ENCODE measurements at regions not wholly inside any gene's neighbourhood (a gene's known extent, or its start where the extent isn't known, plus 50 kb on each side); places are given as distances from the start of the nearest gene placed in this dataset.
"Not testable (repeated sequence)": the region's sequence is repeated elsewhere in the genome, so short reads cannot be mapped to it uniquely, and the experiment has no call there.

DNA sequence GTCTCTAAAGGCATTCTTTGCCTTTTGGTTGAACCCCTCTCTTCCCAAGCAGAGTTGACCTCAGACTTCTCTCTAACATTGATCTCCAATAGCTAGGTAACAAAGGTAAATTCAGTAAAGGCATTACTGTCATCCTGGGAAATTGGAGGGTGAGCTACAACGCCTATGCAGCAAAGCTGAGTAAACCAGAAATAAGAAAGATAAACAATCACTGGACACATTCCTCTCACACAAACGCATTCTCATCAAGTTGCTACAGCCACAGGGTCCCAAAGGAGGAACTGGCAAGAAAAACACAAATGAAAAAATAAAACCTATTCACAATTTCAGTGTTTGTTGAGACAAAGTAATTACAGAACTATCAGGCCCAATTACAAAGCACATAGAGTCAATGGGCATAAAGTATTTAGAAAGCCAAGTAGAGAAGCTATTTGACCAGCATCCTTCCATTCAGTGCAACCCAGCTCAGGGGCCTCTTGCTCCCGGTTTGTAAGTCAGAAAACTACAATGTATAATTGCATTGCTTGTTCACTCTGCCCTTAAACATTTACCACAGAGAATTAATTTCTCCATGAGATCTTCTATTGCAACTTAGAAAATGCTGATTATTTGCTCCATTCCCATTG lies 967.7 kb downstream of the PCDH7 start:
- no peak for DNase-seq

DNA sequence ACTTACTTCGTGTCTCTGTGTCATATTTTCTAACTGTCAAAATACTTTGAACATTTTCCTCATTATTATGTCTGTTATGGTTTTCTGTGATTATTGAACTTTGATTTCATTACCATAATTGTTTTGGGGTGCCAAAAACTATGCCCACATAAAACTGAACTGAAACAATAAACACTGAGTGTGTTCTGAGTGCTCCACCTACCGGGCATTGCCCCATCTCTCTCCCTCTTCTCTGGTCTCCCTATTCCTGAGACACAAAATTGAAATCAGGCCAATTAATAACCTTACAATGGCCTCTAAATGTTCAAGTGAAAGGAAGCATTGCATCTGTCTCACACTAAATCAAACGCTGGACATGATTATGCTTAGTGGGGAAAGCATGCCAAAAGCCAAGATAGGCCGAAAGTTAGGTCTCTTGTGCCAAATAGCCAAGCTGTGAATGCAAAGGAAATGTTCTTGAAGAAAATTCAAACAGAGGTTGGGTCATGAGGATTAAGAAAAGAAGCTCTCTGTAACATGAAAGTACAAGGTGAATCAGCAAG lies 972.3 kb downstream of the PCDH7 start:
- DNase-seq: no peak

DNA sequence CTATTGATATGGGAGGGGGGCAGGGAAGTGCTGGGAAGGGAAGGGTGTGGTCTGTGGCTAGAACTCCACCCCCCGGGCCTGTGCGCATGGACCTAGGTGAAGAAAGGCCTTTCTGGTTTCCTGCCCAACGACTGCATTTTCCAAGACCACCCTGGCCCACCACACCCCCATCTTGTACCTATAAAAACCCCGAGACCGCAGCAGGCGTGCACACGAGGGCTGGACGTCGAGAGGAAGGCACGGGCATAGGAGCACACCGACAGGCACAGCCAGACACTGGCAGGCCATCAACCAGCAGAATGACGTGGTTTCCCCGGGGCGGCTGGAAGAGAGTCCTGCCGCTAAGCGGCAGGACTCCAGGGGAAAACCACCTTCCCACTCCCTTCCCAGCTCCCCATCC lies 981.1 kb downstream of the PCDH7 start:
- DNase-seq: no peak

DNA sequence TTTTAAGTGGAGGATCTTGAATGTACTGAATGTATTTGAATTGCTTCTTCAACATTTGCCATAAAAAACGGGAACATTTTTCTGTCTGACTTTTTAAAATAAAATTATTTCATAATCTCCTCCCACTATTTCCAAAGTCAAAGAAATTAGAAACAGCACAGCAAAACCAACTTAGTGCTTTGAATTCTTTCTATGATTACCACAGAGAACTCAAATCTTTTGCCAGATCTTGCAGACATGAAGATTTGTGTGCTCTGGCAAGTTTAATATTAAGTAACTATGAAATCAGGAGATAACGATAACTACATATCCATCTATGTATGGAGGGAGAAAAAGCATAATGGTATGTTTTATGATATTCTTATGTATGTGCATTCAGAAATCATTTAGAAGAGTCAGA lies 982.2 kb downstream of the PCDH7 start:
- DNase-seq: no peak

DNA sequence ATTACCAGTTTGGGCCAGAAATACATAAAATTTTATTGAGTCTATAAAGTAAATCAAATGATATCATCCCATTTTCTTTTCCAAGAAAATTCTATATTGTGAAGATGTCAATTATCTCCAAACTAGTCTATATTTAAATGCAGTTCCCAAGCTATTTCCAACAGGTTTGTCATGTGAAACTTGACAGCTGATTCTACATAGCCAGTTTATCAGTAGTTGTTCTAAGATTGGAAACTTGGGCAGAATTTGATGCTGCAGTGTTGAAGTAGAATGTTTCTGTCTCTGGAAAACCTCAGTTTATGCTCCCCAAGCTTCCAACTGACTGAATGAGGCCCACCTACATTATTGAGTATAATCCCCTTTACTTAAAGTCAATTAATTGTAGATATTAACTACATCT lies 994.1 kb downstream of the PCDH7 start:
- DNase-seq: no peak

DNA sequence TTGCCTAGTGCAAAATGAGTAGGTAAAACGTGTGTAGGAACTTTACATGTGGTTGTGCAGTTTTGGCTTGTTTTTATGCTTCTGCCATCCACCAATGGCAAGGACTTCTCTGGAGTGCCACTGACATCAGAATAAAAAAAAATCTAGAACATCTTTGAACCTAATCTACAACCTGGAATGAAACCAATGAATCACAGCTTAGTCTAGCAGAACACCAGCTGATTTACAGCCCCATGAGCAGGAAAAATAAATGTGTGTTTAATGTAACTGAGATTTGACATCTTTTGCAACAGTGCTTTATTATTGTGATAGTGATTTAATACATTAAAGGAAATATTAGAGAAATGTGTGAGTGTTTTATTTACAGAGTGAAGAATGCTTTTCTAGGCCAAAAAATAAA lies 995.1 kb downstream of the PCDH7 start:
- DNase-seq: no peak

DNA sequence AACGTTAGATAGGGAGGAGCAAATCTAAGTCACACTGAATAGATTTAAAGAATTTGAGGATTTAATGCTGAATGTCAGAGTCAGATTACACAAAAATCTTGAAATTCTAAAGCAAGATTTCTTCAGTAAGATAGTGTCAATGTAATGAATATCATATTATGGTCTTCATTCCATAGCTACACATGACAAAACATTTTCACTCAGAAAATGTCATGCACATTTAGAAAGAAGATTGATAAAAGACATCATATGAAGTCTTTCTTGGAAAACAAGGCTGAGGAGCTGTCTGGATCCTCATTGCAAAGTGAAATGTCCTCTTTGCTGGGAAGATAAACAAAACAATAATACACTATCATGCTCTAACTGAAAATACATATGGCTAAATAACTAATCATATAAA lies 1006.9 kb downstream of the PCDH7 start:
- no peak for DNase-seq

DNA sequence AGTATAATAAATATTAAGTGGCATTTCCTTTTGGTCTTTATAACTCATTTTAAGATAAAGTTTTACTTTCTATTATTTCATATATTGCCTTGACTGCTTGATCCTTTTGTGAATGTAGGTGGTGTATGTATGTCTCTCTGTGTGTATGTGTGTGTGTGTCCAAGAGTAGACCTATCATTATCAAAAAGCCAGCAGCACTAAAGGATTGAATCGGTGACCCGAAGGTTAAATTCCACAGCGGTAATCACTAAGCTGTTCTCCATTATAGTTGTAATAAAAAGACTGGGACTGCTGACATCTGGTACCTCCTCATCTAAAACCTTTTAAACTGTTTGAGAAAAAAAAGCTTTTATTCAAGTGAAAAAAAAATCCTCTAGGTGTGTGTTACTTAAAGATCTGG lies 1014.8 kb downstream of the PCDH7 start:
- DNase-seq: no peak

DNA sequence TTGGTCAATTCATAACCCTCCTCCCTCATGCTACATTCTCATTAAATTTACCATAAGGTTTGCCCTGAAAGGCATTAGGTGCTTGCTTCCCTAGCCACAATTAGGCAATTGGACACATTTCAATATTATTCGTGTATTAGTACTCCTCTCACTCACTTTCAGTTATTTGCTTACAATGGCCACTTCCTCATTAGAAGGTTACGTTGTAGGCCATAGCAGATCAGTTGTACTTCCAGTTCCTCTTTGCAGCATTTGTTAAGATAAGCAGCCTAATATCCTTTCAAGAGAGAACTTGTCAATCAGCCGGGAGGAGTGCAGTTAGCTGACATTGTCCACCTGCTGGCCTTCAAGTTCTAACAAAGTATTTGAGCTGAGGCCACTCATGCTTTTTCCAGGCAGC lies 1017.2 kb downstream of the PCDH7 start:
- no peak for DNase-seq

DNA sequence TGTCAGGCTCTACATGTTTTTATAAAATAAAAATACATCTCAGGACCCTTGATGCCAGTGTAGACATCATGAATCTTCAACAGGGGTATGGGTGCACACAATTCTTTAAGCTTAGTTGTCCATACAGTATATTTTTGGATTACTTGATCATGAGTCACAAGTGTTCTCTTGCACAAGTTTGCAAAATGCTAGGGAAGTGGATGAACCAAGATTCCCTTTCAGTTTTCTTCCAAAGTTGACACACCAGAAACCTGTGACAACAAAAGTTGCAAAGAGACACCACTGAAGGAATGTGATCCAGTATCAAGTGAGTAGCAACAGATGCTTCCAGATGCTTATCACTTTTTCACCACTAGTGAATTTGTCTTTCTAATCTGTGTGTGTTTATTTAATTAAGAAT lies 1021.2 kb downstream of the PCDH7 start:
- no peak for DNase-seq

DNA sequence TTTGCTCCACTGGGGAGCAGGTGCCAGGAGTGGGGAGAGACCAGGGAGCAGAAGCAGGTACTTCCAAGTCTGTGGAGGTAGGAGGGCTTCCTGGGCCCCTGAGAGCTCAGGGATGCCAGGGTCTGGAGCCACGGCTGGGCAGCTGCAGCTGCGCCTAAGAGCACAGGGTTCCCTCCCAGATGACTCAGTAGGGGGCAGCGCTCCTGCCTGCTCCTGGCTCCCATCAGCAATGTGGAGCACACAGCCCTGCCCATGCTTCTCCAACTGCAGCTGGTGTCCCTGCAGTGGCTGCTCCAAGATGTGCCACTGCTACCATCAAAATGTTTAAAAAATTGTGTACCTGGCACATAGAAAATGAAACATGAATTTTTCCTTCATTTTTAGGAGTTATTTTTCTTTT lies 1028.2 kb downstream of the PCDH7 start:
- no peak for DNase-seq

DNA sequence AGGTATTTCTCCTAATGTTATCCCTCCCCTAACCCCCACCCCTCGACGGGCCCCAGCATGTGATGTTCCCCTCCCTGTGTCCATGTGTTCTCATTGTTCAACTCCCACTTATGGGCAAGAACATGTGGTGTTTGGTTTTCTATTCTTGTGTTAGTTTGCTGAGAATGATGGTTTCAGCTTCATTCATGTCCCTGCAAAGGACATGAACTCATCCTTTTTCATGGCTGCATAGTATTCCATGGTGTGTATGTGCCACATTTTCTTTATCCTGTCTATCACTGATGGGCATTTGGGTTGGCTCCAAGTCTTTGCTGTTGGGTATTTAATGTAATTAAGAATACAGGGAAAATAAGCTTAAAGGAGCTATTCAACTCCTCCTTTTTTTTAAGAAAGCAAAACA lies 1030.4 kb downstream of the PCDH7 start:
- DNase-seq: not testable (repeated sequence)

DNA sequence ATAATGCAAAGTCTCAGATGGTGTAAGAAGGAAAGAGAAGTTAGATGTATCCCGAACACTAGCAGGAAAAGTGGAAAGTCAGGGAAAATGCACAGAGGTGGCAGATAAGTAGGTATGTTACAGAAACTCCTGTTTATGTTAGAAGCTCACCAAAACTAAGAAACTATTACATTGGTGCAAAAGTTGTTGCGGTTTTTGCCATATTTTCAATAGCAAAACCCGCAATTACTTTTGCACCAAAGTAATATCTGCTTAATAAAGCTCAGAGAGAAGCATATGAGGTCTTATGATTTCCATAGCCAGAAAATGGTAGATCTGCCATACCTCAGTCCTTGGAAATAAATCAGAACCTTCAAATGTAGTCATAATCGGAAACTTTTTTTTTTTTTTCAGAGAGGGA lies 1035.6 kb downstream of the PCDH7 start:
- no peak for DNase-seq

DNA sequence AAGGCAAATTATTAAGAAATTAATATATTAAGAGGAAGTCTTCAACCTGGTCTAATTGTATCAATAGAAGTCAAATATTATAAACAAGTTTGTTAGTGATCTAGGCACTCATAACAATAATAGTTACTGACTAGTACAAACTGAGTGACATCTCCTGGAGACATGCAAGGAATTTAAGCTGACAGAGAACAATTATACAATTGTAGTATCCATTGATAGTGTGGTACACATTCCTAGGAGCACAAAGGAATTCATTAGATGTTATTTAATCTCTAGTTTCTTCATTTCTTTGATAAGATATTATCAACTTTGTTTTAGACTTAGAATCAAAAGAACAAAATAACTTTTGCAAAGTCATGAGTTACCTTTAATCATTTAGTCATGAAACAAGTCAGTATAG lies 1048.6 kb downstream of the PCDH7 start:
- DNase-seq: no peak

DNA sequence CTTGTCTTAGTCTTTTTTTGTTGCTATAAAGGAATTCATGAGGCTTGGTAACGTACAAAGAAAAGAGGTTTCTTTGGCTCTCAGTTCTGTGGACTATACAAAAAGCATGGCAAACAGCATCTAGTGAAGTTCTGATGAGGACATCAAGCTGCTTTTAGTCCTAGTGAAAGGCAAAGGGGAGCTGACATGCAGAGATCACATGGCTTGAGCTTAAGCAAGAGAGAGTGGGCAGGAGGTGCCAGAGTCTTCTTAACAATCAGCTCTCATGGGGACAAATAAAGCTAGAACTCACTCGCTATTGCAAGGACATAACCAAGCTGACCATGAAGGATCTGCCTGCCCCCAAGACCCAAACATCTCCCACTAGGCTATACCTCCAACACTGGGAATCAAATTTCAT lies 1063.1 kb downstream of the PCDH7 start:
- no peak for DNase-seq

DNA sequence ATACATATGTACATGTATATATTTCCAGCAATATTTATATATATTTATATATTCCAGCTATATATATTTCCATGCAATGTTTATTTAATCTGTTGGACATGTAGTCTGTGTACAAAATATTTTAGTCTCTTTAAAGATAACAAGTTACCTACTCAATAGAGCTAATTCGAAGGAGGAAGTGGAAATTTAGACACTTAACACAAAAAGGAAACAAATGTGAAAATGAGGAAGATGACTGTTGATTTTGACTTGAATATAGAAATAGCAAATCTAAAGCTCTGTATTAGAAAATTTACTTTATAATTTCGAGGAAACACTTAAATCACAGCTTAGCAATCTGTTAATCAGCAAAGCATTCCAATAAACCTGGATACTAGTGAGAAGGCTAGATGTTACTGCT lies 1064.4 kb downstream of the PCDH7 start:
- no peak for DNase-seq

DNA sequence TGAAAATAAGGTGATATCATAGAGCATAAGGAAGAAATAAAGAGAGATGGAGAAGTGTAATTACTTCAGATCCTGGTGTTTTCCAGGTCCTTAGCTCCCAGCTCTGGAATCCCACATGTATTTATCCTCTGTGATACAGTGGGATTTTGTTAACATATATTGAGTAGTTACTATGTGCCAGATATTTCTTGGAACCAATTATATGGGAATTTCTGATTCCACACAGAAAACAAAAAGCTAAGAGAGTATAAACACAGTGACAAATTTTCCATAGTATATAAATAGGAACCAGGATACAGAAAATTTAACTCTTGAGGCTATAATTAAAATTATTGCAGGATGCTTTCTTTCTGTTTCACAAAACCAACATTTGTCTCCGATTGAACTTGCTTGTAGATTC lies 1067.5 kb downstream of the PCDH7 start:
- no peak for DNase-seq

DNA sequence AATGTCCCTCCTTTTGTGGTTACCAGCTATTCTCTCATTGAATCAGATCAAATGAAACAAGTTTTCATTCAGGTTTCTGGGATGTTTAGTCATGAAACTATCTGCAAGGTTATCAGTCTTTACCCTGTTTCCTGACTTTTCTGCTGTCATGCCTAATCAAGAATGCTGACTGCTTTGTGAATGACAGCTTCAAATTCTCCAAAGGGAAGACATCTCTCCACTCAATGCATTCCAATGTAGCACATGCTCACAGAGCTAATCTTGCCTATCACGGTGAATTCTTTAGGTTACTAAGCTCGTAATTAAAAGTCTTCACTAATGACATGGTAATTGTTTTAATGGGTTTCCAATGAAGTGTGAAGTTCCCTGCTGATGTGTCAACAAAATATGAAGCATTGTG lies 1068.5 kb downstream of the PCDH7 start:
- no peak for DNase-seq

DNA sequence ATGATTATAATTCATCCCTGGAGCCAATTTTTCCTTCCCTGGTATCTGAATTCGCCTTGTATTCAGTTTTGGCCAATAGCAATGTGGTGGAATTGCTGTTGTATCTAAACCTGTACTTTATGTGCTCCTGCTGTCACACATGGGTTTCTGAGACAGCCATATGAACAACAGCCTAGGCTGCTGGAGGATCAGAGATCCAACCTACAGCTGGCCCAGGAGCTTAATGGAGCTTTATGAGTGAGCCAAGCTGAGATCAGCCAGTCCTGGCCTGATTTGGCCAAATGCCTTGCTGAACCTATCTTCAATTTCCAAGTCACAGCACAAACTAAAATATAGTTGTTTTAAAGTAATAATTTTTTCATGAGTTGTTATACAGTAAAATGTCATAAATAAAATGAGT lies 1071.5 kb downstream of the PCDH7 start:
- DNase-seq: no peak

DNA sequence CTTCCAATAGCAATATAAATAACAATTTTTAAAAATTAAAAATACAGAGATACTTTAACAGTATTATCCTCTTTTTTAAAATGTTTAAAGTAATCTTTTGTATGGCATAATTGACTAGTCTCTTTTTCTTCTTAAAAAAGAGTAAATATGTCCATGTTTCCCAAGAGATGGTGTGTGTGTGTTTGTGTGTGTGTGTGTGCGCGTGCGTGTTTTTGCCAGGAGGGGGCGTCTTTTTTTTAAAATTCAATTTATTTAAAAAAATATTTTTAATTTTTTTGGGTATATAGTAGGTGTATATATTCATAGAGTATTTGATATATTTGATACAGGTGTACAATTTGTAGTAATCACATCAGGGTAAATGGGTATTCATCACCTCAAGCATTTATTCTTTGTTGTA lies 1073.7 kb downstream of the PCDH7 start:
- no peak for DNase-seq

DNA sequence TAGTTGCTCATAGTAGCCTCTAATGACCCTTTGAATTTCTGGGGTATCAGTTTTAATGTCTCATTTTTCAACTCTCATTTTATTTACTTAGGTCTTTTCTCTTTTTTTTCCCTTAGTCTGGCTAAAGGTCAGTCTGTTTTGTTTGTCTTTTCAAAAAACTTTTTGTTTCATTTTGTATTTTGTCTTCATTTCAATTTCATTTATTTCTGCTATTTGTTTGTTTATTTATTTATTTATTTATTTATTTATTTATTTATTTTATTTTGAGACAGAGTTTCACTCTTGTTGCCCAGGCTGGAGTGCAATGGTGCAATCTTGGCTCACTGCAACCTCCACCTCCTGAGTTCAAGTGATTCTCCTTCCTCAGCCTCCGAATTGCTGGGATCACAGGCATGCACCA lies 1076.9 kb downstream of the PCDH7 start:
- not testable (repeated sequence) for DNase-seq

DNA sequence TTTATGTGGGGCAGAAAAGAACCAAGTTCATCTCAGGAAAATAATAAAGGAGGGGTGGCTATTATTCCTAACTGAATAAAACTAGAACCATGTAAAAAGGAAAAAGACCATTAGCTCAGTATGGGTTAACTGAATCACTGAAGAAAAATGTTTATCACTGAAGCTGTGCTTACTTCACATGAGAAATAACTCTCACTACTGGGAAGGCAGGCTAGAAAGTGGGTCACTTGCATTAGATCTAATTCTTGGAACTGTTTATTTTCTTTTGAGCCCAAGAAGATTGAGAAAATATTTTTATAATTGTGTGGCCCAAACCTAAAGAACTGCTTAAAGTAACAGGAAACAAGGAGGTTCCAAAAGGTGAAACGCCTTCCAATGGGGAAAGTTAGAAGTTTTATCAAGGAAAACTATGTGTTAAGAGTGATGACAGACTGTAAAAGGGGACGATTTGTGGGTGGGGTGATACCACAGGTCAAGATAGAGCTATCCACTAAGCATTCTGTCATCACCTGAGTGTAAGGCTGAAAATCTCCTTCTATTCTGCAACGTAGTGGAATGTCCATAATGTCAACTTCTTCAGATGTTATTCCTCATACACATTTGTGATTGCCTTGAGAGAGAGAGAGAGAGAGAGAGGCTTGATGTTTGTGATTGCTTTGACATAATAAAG lies 1083.5 kb downstream of the PCDH7 start:
- DNase-seq: no peak

DNA sequence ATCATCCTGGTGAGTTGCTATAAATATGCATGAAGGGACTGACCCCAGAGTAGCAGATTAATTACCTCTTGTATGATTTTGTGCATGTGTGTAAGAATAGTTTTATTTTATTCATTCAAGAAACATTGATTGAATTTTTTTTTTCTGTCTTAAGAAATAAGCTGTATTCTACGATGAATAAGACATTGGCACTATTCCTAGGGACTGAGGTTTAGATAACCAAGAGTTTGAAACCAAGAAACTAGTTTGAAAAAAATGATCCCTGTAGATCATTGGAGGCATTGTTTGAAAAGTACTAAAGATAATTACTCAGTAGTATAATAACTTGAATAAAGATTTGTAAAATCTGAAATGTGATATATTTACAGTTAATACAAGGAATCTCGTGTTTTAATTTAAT lies 1086.9 kb downstream of the PCDH7 start:
- DNase-seq: no peak

DNA sequence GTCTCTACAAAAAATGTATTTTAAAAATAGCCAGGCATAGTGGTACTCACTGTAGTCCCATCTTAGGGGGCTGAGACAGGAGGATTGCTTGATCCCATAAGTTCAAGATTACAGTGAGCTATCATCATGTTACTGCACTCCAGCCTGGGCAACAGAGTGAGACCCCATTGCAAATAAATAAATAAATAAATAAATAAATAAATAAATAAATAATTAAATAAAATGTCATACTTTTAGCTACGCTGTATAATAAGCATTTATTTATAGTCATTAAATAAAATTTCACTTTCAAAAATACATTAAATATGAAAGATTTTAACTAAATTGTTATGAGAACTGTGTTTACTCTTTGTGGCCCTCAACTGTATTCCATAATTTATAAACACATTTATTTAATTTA lies 1124.2 kb downstream of the PCDH7 start:
- DNase-seq: no peak

DNA sequence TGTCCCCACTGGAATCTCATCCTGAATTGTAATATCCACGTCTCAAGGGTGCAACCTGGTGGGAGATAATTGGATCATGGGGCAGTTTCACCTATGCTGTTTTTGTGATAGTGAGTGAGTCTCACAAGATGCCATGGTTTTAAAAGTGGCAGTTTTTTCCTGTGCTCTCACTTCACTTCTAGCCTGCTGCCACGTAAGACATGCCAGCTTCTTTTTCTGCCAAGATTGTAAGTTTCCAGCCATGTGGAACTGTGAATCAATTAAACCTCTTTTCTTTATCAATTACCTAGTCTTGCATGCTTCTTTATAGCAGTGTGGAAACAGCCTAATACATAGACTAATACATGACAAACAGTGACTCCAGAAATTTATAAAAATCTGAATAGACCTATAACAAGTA lies 1131.8 kb downstream of the PCDH7 start:
- DNase-seq: no peak

All from CD4-positive, alpha-beta T cell treated with Interleukin-17A for 1 hour (primary cell).